Caco-2 (cell line): ENCODE measurements at regions not wholly inside any gene's neighbourhood (a gene's known extent, or its start where the extent isn't known, plus 50 kb on each side); places are given as distances from the start of the nearest gene placed in this dataset.
A peak's percentile ranks its signal among the peaks of the same experiment; 100 is the strongest.
"Not testable (repeated sequence)": the region's sequence is repeated elsewhere in the genome, so short reads cannot be mapped to it uniquely, and the experiment has no call there.

Experiments
- BruUV-seq: library from RNA; stranded (reverse); fragments of 400-500 nt; replicated peaks from 2 replicates; lab custom pipeline; 2021; lab: Mats Ljungman, UMichigan
- CTCF ChIA-PET: fragments of 300-600 bp; sonication (Branson Sonifier 250); formaldehyde crosslinking; loops from one replicate; lab custom pipeline; 2022; ENCODE audit warnings: antibody characterized with exemption; lab: Charles Lee
- POLR2A ChIA-PET: fragments of 300-600 bp; sonication (Branson Sonifier 250); formaldehyde crosslinking; loops from one replicate; lab custom pipeline; 2022; ENCODE audit warnings: antibody characterized with exemption; lab: Charles Lee
- DNase-seq, 2 experiments: peaks; one replicate each; pipeline versions ENCODE4 v3.0.0 to v3.0.0-alpha.2; 2020 to 2022
- H3K27me3 ChIP-seq: replicated peaks from 2 replicates; pipeline ENCODE4 v1.6.0; 2011; ENCODE audit warnings: low read length; ENCODE audit not compliant: control insufficient read depth, insufficient read depth
- H3K36me3 ChIP-seq: 2 replicates; pipeline ENCODE4 v1.5.1; 2011; ENCODE audit warnings: low read length; ENCODE audit not compliant: control insufficient read depth, insufficient read depth
- H3K4me1 ChIP-seq: fragments of 250-450 bp; sonication (Bioruptor Pico); 2 replicates; pipeline ENCODE4 v1.5.1; 2020; ENCODE audit warnings: mild to moderate bottlenecking
- H3K4me3 ChIP-seq: 2 replicates; pipeline ENCODE4 v1.5.1; 2011; ENCODE audit warnings: low read depth, mild to moderate bottlenecking, control low read depth, low read length
- H3K9me3 ChIP-seq: fragments of 250-450 bp; sonication (Bioruptor Pico); 2 replicates; pipeline ENCODE4 v1.5.1; 2020; ENCODE audit warnings: mild to moderate bottlenecking, moderate library complexity
- H3K27ac Mint-ChIP-seq: one replicate; pipeline ENCODE4 v1.8.0; 2022; ENCODE audit warnings: mixed read lengths; ENCODE audit not compliant: unreplicated experiment
- H3K27me3 Mint-ChIP-seq: one replicate; pipeline ENCODE4 v1.8.0; 2022; ENCODE audit warnings: mixed read lengths; ENCODE audit not compliant: insufficient read depth, unreplicated experiment
- H3K36me3 Mint-ChIP-seq: one replicate; pipeline ENCODE4 v1.8.0; 2022; ENCODE audit warnings: mild to moderate bottlenecking, mixed read lengths; ENCODE audit not compliant: insufficient read depth, unreplicated experiment
- H3K4me1 Mint-ChIP-seq: one replicate; pipeline ENCODE4 v1.8.0; 2022; ENCODE audit warnings: low read depth, mixed read lengths; ENCODE audit not compliant: unreplicated experiment
- H3K4me3 Mint-ChIP-seq: one replicate; pipeline ENCODE4 v1.8.0; 2022; ENCODE audit warnings: mild to moderate bottlenecking, moderate library complexity, mixed read lengths; ENCODE audit not compliant: unreplicated experiment
- H3K9me3 Mint-ChIP-seq: one replicate; pipeline ENCODE4 v1.8.0; 2022; ENCODE audit warnings: mixed read lengths; ENCODE audit not compliant: unreplicated experiment
- CTCF ChIP-seq, 2 experiments: fragments of 200-600 bp in 1 of 2; IDR thresholded peaks; 1 replicate in 1 of 2; 2 replicates in 1 of 2; pipeline versions ENCODE4 v1.5.1 to v1.8.0; 2011 to 2022; ENCODE audit warnings: antibody characterized with exemption in 1 of 2, control low read depth in 1 of 2, inconsistent platforms in 1 of 2, low read depth in 1 of 2, low read length in 1 of 2, mild to moderate bottlenecking in 1 of 2, moderate library complexity in 1 of 2; ENCODE audit not compliant: insufficient read depth in 1 of 2, severe bottlenecking in 1 of 2, unreplicated experiment in 1 of 2
- intact Hi-C: fragments of 100-400 bp; cut with micrococcal nuclease; formaldehyde crosslinking; loops from one replicate; pipeline ENCODE4 v1.10.0; 2022; ENCODE audit not compliant: unreplicated experiment

- Mint-ChIP-seq H3K27ac (no peak overlapping the region), H3K27me3 (no peaks in the 10 kb centered on the region), H3K36me3 (peaks cover 12% of the 10 kb centered on the region), H3K4me3 (no peak overlapping the region), H3K9me3 (peaks cover 24% of the 10 kb centered on the region), H3K4me1 (peaks cover 15% of the 10 kb centered on the region)
- Histone ChIP-seq H3K27me3 (no peaks in the 10 kb centered on the region), H3K4me3 (no peak overlapping the region), H3K4me1 (peaks cover 19% of the 10 kb centered on the region), H3K9me3 (peaks cover 23% of the 10 kb centered on the region), H3K36me3 (no peaks in the 10 kb centered on the region)
- BruUV-seq = no TSS peak
- TF ChIP-seq CTCF (IDR thresholded peaks at IDR 0.05; ENCODE audit: insufficient read depth in 1 of 2, low read depth in 1 of 2, low read length in 1 of 2, severe bottlenecking in 1 of 2, unreplicated experiment in 1 of 2) = no peak
- ChIA-PET POLR2A (interaction anchor here (0.6 kb wide), 1 partner anchor 418 kb away, joined by 3 read pairs; no protein-coding TSS in a partner anchor), CTCF (no interaction called here)
- DNase-seq = no peak
- intact Hi-C loops = no loop called here
Measured at GRCh38 chr15:70513819-70514218, 249.5 kb downstream of the UACA start.

GRCh38 chr15:70512772-70513362 is 250.5 kb downstream of the UACA start:
- no TSS peak for BruUV-seq
- Mint-ChIP-seq H3K9me3 (peaks cover 27% of the 10 kb centered on the region), H3K27ac (no peak overlapping the region), H3K4me1 (peaks cover 24% of the 10 kb centered on the region), H3K4me3 (no peak overlapping the region), H3K27me3 (no peaks in the 10 kb centered on the region), H3K36me3 (peaks cover 15% of the 10 kb centered on the region)
- intact Hi-C loops = no loop called here
- TF ChIP-seq CTCF (IDR thresholded peaks at IDR 0.05; ENCODE audit: insufficient read depth in 1 of 2, low read depth in 1 of 2, low read length in 1 of 2, severe bottlenecking in 1 of 2, unreplicated experiment in 1 of 2) = peak; percentile 74 to 79
- Histone ChIP-seq H3K9me3 (peaks cover 23% of the 10 kb centered on the region), H3K27me3 (no peaks in the 10 kb centered on the region), H3K36me3 (no peaks in the 10 kb centered on the region), H3K4me3 (no peak overlapping the region), H3K4me1 (peaks cover 28% of the 10 kb centered on the region)
- DNase-seq = peak; percentile 68 to 69
- ChIA-PET CTCF (no interaction called here), POLR2A (no interaction called here)

- peaks cover 15% of the 10 kb centered on the region for H3K36me3 Mint-ChIP-seq
Measured at GRCh38 chr15:70511972-70512587, 251.3 kb downstream of the UACA start.

More at GRCh38 chr15:70511972-70512587, 251.3 kb downstream of the UACA start:
- intact Hi-C loops, H3K4me3 Mint-ChIP-seq, H3K27me3 Mint-ChIP-seq, DNase-seq, POLR2A ChIA-PET, BruUV-seq, H3K36me3 ChIP-seq, H3K27ac Mint-ChIP-seq, CTCF ChIA-PET, H3K4me3 ChIP-seq, H3K27me3 ChIP-seq: not testable (repeated sequence)
- Histone ChIP-seq H3K4me1 (peaks cover 34% of the 10 kb centered on the region), H3K9me3 (peaks cover 26% of the 10 kb centered on the region)
- H3K4me1 Mint-ChIP-seq = peaks cover 25% of the 10 kb centered on the region
- H3K9me3 Mint-ChIP-seq = peaks cover 27% of the 10 kb centered on the region
